ENCODE measurements at regions not wholly inside any gene's neighbourhood (a gene's known extent, or its start where the extent isn't known, plus 50 kb on each side); places are given as distances from the start of the nearest gene placed in this dataset.
"Not testable (repeated sequence)": the region's sequence is repeated elsewhere in the genome, so short reads cannot be mapped to it uniquely, and the experiment has no call there.

DNA sequence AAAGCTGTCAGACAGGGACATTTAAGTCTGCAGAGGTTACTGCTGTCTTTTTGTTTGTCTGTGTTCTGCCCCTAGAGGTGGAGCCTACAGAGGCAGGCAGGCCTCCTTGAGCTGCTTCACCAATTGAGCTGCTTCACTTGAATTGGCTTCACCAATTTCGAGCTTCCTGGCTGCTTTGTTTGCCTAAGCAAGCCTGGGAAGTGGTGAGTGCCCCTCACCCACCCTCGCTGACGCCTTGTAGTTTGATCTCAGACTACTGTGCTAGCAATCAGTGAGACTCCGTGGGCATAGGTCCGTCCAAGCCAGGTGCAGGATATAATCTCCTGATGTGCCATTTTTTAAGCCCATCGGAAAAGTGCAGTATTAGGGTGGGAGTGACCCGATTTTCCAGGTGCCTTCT is 179.7 kb downstream of the TRIM51G start:
- peak; percentile 63 for DNase-seq (ENCODE audit: low spot score)
- intact Hi-C loops (cut with DNase I): not testable (repeated sequence)

Measured in posterior vena cava (tissue), 2 donors.